ENCODE measurements at regions not wholly inside any gene's neighbourhood (a gene's known extent, or its start where the extent isn't known, plus 50 kb on each side); places are given as distances from the start of the nearest gene placed in this dataset.
A peak's percentile ranks its signal among the peaks of the same experiment; 100 is the strongest.
"Not testable (repeated sequence)": the region's sequence is repeated elsewhere in the genome, so short reads cannot be mapped to it uniquely, and the experiment has no call there.

DNA sequence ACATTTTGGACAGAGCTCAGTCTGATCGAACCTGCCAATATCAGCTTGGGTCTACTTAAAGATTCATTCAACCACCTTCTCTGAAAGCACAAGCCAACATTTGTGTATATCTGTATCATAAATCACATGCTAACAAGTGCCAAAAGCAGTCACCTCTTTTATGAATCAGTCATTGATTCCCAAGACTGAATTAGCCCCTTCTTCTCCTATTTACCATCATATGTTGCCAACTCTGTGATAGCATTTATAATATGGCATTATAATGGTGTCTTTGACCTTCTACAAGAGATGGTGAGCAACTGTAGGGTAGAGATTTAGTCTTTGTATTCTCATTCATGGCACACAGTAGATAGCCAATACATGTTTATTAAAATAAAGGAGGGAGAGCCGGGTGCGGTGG is 61.4 kb downstream of the DDX53 start:
- DNase-seq (no peak), ATAC-seq (no peak)
- intact Hi-C loops (cut with DNase I): no loop called here

GRCh38 chrX:23062359-23062758 is 62.6 kb downstream of the DDX53 start:
- no peak for ATAC-seq
- intact Hi-C loops (cut with DNase I): no loop called here

DNA sequence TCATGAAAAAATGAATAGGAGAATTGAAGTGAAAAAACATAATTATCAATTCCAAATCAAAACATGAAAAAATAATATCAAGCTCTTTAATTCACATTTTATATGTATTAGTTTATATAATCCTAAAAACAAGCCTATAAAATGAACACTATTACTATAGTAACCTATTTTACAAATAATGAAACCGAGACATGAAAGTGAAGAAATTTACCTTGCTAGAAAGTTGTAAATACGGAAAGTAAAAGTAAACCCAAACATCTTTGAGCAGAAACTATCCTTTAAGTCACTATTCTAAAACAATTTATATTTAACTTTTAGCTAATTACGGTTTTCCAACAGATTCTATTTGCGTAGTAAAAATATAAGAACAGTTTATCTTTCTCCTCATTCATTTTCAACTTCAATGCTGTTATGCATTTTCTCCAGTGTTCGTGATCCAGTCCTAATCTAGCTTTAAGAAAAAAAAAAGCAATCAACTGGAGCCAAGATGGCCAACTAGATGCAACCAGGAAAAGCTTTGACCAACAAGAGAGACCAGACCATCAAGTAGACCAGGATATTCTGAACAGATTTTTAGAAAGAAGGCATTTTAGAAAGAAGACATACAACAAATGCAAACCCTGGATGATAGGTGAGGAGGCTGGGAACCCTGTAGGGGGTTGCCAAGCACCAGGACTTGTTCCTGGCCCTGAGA is 67.0 kb downstream of the DDX53 start:
- DNase-seq (no peak), ATAC-seq (no peak)
- intact Hi-C loops (cut with DNase I): no loop called here

More at GRCh38 chrX:23062359-23062758, 62.6 kb downstream of the DDX53 start:
- no peak for DNase-seq

DNA sequence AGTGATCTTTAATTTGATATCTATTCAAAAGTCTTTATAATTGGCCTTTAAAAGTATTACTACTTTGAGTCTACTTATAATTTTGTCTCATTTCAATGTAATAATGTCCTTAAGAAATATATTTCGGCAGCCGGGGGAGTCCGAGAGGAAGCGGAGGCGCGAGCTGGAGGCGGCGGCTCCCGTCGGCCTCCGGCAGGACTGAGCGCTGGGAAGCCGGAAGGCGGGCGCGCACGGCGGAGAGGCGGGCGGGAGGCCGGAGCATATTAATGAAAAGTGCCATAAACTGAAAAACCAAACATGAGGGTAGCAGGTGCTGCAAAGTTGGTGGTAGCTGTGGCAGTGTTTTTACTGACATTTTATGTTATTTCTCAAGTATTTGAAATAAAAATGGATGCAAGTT is 75.7 kb downstream of the DDX53 start:
- DNase-seq; intact Hi-C loops (cut with DNase I); ATAC-seq: not testable (repeated sequence)

DNA sequence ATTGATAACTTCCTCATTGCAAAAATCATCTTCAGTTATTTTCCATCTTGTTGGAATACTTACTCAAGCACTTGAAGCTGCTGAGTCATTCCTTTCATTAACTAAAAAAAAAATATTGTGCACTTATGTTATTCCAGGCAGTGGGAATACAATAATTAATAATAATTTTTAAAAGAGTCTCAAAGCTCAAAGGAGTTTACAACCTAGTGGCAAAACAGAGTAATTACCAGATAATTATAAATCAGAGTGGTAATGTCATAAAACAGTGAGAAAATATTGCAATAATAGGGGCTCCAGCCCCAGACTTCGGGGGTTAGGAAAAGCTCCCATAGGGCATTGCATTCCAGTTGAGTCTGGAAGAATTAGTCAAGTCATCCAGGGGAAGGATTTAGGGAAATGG is 79.6 kb downstream of the DDX53 start:
- intact Hi-C loops (cut with DNase I): no loop called here
- ATAC-seq (no peak), DNase-seq (no peak)

DNA sequence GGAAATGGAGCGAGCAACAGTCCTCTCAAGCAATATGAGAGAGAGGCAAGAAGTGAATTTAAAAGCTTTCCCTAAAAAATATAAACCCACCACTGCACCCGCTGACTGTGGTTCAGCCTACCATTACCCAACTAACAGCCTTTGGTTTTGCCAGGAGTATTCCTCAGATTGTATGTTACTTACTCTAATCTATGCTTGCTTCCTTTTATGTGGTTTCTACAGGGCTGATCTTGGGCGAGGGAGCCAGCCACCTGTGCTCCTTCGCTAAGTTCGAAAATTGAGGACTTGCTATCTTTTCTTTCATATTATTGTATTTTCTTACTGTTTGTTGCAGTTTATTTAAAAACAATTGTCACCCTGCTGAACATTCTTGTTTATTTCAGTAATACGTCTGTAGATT is 101.1 kb downstream of the DDX53 start:
- no peak for DNase-seq
- no peak for ATAC-seq
- intact Hi-C loops (cut with DNase I): no loop called here

- intact Hi-C loops (cut with DNase I): no loop called here
These were observed 103.8 kb downstream of the DDX53 start for GRCh38 chrX:23103546-23103945.

DNA sequence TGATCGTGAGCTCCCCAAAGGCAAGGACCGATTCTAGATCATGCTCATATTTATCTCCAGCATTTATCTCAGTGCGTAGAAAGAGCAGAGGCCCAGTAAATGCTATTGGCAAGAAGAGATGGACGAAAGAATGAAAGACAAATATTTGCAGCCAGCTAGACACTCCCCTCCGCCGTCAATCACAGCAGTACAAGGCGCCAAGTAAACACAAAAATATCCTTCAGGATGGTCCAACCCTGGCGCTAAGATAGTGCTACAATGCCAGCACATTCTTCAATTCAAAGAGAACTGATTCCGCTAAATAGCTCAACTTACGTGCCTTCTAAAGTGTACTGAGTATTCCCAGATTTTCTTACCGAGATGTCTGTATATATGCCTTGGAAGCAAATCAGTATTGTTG is 114.5 kb downstream of the DDX53 start:
- intact Hi-C loops (cut with DNase I): no loop called here
- ATAC-seq (peak in 1 of 2 donors; percentile 34), DNase-seq (no peak)

More at GRCh38 chrX:23103546-23103945, 103.8 kb downstream of the DDX53 start:
- ATAC-seq: no peak
- DNase-seq: no peak

- no peak for ATAC-seq
- no peak for DNase-seq
- intact Hi-C loops (cut with DNase I): no loop called here
These were observed 115.9 kb downstream of the DDX53 start for GRCh38 chrX:23115651-23116050.

- ATAC-seq: no peak
- DNase-seq: no peak
- intact Hi-C loops (cut with DNase I): no loop called here
These were observed 118.4 kb downstream of the DDX53 start for GRCh38 chrX:23118163-23118562.

DNA sequence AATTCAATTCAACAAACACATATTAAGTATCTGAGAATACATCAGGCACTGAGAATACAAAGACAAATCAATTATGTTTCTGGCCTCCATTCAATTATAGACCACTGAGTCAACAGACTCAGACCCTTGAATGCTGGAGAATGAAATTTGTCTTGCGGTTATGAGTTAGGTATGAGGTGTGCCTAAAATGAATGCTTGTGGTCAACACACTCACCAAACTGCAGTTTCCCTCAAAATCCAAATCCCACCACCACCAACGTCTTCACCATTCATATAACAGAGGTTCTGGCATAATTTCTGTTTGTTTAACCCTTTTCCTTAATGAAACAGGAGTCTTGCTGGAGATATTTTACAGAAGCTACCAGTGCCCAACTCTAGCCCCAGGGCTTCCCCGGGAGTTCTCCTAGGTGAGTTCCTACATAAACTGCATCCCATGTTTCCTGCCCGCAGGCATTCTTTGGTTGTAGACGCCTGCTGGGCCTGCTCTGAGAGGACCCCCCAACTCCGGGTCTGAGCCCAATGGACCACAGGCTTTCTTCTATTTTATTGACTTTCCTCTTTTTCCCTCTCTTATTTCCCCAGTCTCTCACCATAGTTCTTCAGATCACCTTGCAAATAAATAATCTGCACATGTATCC is 119.2 kb downstream of the DDX53 start:
- ATAC-seq (no peak), DNase-seq (no peak)
- intact Hi-C loops (cut with DNase I): no loop called here

DNA sequence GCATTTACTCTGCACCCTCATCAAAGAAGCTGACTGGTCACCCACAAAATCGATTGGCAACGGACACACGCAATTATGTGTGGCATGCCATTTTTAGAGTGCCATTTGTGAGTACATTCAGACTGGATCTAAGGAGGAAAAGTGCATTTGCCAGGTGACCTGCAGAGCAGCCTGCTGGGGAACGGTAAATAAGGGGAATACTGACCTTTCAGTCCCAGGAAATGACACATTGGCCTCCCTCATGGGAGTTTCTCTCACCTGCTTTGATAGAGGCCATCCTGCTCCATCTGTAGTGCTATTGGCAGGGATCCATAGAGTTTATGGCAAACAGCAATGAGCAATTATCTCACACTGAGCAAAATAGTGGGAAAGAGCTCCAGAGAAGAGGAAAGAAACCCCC is 127.8 kb downstream of the DDX53 start:
- no peak for ATAC-seq
- intact Hi-C loops (cut with DNase I): no loop called here
- no peak for DNase-seq

- DNase-seq (no peak), ATAC-seq (no peak)
- intact Hi-C loops (cut with DNase I): no loop called here
These were observed 133.8 kb downstream of the DDX53 start for GRCh38 chrX:23133551-23133950.

- intact Hi-C loops (cut with DNase I): no loop called here
- no peak for DNase-seq
- no peak for ATAC-seq
These were observed 134.4 kb downstream of the DDX53 start for GRCh38 chrX:23134136-23134535.

DNA sequence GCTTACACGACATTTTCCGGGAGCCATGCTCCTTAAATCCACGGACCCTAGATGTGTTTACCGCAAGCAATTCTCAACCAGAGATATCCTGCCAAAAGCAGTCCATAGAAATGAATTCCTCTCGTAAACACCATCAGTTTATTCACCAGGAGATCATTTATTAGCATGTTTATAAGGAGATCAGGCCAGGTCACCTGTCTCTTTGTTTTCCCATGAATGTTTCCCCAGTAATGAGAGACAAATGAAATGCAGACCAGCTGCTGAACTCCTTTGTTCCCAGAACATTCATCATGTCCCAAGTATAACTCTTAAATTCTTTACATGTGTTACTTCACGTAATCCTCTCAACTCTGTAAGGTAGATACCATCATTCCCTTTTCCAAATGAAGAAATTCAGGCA is 137.1 kb downstream of the DDX53 start:
- no peak for DNase-seq
- intact Hi-C loops (cut with DNase I): no loop called here
- no peak for ATAC-seq

- intact Hi-C loops (cut with DNase I): no loop called here
- DNase-seq (no peak), ATAC-seq (no peak)
These were observed 166.4 kb upstream of the PTCHD1 start for GRCh38 chrX:23168291-23168690.

DNA sequence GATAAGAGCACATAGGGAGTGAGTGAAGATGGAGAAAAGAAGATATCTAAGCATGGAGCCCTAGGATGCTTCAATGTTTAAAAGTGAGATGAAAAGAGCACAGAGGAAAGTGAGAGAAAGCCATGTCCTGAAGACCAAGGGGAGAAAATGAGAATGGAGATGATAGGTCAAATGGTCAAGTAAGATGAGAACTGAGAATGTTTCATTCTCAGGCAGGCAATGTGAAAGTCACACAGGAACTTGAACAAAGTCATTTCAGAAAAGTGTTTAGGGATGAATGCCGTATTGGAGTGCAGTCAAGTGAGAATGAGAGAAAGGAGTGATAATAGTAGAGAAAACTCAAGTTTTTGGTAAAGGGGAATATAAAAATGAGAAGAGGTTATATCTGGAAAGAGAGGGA is 148.7 kb upstream of the PTCHD1 start:
- ATAC-seq (no peak), DNase-seq (no peak)
- intact Hi-C loops (cut with DNase I): no loop called here

- ATAC-seq: no peak
- DNase-seq: no peak
- intact Hi-C loops (cut with DNase I): no loop called here
These were observed 146.8 kb upstream of the PTCHD1 start for GRCh38 chrX:23187819-23188218.

- DNase-seq: no peak
- ATAC-seq: no peak
- intact Hi-C loops (cut with DNase I): no loop called here
These were observed 139.6 kb upstream of the PTCHD1 start for GRCh38 chrX:23194885-23195554.

GRCh38 chrX:23195761-23196160 is 138.9 kb upstream of the PTCHD1 start:
- no peak for ATAC-seq
- no peak for DNase-seq
- intact Hi-C loops (cut with DNase I): no loop called here

DNA sequence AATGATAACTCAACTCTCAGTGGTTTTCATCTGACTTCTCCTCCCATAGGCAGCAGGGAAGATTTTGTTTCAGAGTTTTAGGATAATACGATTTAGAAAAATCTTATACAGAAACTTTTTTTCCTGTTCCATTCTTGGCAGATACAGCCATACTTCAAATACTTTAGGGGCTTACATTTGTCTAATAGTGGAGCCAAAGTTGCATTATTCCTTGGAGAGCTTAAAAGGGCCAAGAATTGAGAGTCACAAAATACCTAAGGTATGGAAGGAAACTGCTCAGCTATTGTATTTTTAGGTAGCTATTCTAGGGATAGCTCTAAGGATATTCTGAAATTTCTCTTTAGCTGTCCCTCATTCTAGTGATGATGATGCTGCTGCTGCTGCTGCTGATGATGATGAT is 132.9 kb upstream of the PTCHD1 start:
- intact Hi-C loops (cut with DNase I): no loop called here
- DNase-seq (no peak), ATAC-seq (no peak)
